GM18909 (cell line): ENCODE measurements at regions not wholly inside any gene's neighbourhood (a gene's known extent, or its start where the extent isn't known, plus 50 kb on each side); places are given as distances from the start of the nearest gene placed in this dataset.
A peak's percentile ranks its signal among the peaks of the same experiment; 100 is the strongest.
"Not testable (repeated sequence)": the region's sequence is repeated elsewhere in the genome, so short reads cannot be mapped to it uniquely, and the experiment has no call there.

Experiments used
- ATAC-seq: cut with Tn5 transposase; IDR thresholded peaks from one replicate; pipeline ENCODE4 v1.9.1; 2021; ENCODE audit warnings: mild to moderate bottlenecking; ENCODE audit not compliant: unreplicated experiment, poor library complexity

GRCh38 chr2:104975851-104976250, 62.0 kb upstream of the MRPS9 start:
- ATAC-seq = no peak

GRCh38 chr2:104976603-104977120, 61.2 kb upstream of the MRPS9 start:
- ATAC-seq = peak; percentile 97

- no peak for ATAC-seq
These were observed 59.9 kb upstream of the MRPS9 start for GRCh38 chr2:104977958-104978357.

DNA sequence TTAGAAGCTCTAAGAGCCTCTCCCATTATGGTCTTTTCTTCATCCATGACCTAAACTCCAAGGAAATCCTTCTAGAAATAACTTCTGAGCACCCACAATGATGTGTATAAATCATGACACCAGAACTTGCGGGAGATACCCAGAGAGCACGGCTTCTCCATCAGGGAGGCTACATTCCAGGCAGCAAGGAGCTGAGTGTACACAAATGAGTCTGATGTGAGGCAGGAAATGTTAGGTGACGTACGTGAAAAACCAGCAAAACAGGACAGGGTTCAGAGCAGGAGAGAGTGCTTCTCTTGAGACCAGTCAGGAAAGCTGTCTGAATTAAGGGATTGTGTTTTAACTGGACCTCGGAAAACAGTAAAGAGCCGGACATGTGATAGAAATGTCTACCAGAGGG, 58.1 kb upstream of the MRPS9 start:
- not testable (repeated sequence) for ATAC-seq

GRCh38 chr2:104982111-104982510, 55.8 kb upstream of the MRPS9 start:
- no peak for ATAC-seq
